HepG2 (cell line): ENCODE measurements at regions not wholly inside any gene's neighbourhood (a gene's known extent, or its start where the extent isn't known, plus 50 kb on each side); places are given as distances from the start of the nearest gene placed in this dataset.
A peak's percentile ranks its signal among the peaks of the same experiment; 100 is the strongest.

Source experiments
- ADNP ChIP-seq: sonication (generic); formaldehyde crosslinking; IDR thresholded peaks from 2 replicates; pipeline ENCODE4 v1.4.0; 2020; ENCODE audit warnings: missing genetic modification reagents
- BRD4 ChIP-seq: sonication (generic); formaldehyde crosslinking; IDR thresholded peaks from 2 replicates; pipeline ENCODE4 v1.4.0; 2020; ENCODE audit warnings: missing genetic modification reagents
- FOXP1 ChIP-seq, 2 experiments: fragments of 450-650 bp in 1 of 2; IDR thresholded peaks; 2 replicates each; pipeline ENCODE4 v1.6.1; 2017 to 2018; ENCODE audit warnings: antibody characterized with exemption in 1 of 2
- HMG20A ChIP-seq: IDR thresholded peaks from 2 replicates; pipeline ENCODE4 v1.6.1; 2016; ENCODE audit warnings: borderline replicate concordance
- ISX ChIP-seq: sonication (generic); formaldehyde crosslinking; conservative IDR thresholded peaks from 2 replicates; pipeline ENCODE4 v1.5.0; 2020; ENCODE audit warnings: missing genetic modification reagents
- NFE2L2 ChIP-seq: fragments of 150-350 bp; IDR thresholded peaks from 2 replicates; pipeline ENCODE4 v1.6.1; 2014; ENCODE audit warnings: low read length
- RARA ChIP-seq: IDR thresholded peaks from 2 replicates; pipeline ENCODE4 v1.6.1; 2016; ENCODE audit warnings: missing genetic modification reagents, missing compliant biosample characterization
- SOX5 ChIP-seq: IDR thresholded peaks from 2 replicates; pipeline ENCODE4 v1.6.1; 2016; ENCODE audit warnings: borderline replicate concordance
- SP5 ChIP-seq: IDR thresholded peaks from 2 replicates; pipeline ENCODE4 v1.6.1; 2016; ENCODE audit warnings: low read depth, borderline replicate concordance
- ZBTB20 ChIP-seq: sonication (generic); formaldehyde crosslinking; IDR thresholded peaks from 2 replicates; pipeline ENCODE4 v1.8.1; 2023; ENCODE audit warnings: missing genetic modification reagents, low read depth, mild to moderate bottlenecking, borderline replicate concordance
- ZSCAN29 ChIP-seq: sonication (generic); formaldehyde crosslinking; conservative IDR thresholded peaks from 2 replicates; pipeline ENCODE4 v1.4.0; 2020; ENCODE audit warnings: mild to moderate bottlenecking, missing genetic modification reagents
- TF ChIP-seq, protein P1 (sequence below): sonication (generic); formaldehyde crosslinking; conservative IDR thresholded peaks from 2 replicates; pipeline ENCODE4 v1.8.0; 2022; ENCODE audit warnings: mild to moderate bottlenecking, moderate library complexity, missing genetic modification reagents
- TF ChIP-seq, protein P2 (sequence below): sonication (generic); formaldehyde crosslinking; IDR thresholded peaks from 2 replicates; pipeline ENCODE4 v1.4.0; 2020; ENCODE audit warnings: low read depth, missing genetic modification reagents
- TF ChIP-seq, protein P3 (sequence below): sonication (generic); formaldehyde crosslinking; IDR thresholded peaks from 2 replicates; pipeline ENCODE4 v1.4.0; 2020; ENCODE audit warnings: missing genetic modification reagents

DNA sequence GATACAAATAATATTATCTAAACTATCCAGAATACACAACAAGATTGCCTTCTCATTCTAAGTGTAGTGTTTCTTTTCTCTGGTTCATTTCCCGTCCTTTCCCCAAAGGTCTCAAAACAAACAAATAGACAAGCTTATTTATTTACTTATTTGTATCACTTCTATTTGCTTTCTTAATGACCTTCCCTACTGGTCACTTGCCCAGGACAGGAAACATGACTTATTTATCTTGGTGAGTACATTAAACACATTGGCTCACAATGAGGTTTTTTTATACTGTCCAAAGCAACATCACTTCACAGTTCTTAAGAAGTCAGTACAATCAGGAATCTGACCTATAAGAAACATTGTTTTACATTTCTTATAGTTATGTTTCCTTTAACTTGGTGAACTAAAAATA, 123.3 kb upstream of the KYNU start (continued):
- TF ChIP-seq, protein P1, sequence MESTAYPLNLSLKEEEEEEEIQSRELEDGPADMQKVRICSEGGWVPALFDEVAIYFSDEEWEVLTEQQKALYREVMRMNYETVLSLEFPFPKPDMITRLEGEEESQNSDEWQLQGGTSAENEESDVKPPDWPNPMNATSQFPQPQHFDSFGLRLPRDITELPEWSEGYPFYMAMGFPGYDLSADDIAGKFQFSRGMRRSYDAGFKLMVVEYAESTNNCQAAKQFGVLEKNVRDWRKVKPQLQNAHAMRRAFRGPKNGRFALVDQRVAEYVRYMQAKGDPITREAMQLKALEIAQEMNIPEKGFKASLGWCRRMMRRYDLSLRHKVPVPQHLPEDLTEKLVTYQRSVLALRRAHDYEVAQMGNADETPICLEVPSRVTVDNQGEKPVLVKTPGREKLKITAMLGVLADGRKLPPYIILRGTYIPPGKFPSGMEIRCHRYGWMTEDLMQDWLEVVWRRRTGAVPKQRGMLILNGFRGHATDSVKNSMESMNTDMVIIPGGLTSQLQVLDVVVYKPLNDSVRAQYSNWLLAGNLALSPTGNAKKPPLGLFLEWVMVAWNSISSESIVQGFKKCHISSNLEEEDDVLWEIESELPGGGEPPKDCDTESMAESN (CRISPR knock-in tag), result no peak
- no peak for TF ChIP-seq SP5 (CRISPR knock-in tag)
- no peak for TF ChIP-seq ZBTB20
- TF ChIP-seq HMG20A (CRISPR knock-in tag), result peak; percentile 49; the same call in 1 of the 2 replicates
- no peak for TF ChIP-seq NFE2L2
- TF ChIP-seq, protein P2, sequence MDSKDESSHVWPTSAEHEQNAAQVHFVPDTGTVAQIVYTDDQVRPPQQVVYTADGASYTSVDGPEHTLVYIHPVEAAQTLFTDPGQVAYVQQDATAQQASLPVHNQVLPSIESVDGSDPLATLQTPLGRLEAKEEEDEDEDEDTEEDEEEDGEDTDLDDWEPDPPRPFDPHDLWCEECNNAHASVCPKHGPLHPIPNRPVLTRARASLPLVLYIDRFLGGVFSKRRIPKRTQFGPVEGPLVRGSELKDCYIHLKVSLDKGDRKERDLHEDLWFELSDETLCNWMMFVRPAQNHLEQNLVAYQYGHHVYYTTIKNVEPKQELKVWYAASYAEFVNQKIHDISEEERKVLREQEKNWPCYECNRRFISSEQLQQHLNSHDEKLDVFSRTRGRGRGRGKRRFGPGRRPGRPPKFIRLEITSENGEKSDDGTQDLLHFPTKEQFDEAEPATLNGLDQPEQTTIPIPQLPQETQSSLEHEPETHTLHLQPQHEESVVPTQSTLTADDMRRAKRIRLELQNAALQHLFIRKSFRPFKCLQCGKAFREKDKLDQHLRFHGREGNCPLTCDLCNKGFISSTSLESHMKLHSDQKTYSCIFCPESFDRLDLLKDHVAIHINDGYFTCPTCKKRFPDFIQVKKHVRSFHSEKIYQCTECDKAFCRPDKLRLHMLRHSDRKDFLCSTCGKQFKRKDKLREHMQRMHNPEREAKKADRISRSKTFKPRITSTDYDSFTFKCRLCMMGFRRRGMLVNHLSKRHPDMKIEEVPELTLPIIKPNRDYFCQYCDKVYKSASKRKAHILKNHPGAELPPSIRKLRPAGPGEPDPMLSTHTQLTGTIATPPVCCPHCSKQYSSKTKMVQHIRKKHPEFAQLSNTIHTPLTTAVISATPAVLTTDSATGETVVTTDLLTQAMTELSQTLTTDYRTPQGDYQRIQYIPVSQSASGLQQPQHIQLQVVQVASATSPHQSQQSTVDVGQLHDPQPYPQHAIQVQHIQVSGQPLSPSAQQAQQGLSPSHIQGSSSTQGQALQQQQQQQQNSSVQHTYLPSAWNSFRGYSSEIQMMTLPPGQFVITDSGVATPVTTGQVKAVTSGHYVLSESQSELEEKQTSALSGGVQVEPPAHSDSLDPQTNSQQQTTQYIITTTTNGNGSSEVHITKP, result no peak
- no peak for TF ChIP-seq ISX
- no peak for TF ChIP-seq FOXP1 (IDR thresholded peaks at IDR 0.05)
- TF ChIP-seq FOXP1 (CRISPR knock-in tag; IDR thresholded peaks at IDR 0.05), result peak; percentile 72
- TF ChIP-seq, protein P3, sequence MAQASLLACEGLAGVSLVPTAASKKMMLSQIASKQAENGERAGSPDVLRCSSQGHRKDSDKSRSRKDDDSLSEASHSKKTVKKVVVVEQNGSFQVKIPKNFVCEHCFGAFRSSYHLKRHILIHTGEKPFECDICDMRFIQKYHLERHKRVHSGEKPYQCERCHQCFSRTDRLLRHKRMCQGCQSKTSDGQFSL (CRISPR knock-in tag), result no peak
- TF ChIP-seq ADNP (CRISPR knock-in tag), result no peak
- no peak for TF ChIP-seq SOX5
- peak; percentile 32; the same call in 1 of the 2 replicates for TF ChIP-seq RARA (CRISPR knock-in tag)
- TF ChIP-seq ZSCAN29 (CRISPR knock-in tag), result no peak
- no peak for TF ChIP-seq BRD4 (CRISPR knock-in tag)
- TF ChIP-seq, all 625 proteins: peak for 4
